HFF-Myc (cell line): ENCODE measurements at regions not wholly inside any gene's neighbourhood (a gene's known extent, or its start where the extent isn't known, plus 50 kb on each side); places are given as distances from the start of the nearest gene placed in this dataset.

Experiments used
- DNase-seq: peaks from one replicate; pipeline ENCODE4 v3.0.0-alpha.2; 2011; ENCODE audit warnings: low read depth; ENCODE audit errors: extremely low read depth
- H3K4me3 ChIP-seq: replicated peaks from 2 replicates; pipeline ENCODE4 v1.5.1; 2011; ENCODE audit warnings: low read depth, mild to moderate bottlenecking, control low read depth, low read length
- CTCF ChIP-seq: IDR thresholded peaks from 2 replicates; pipeline ENCODE4 v1.5.1; 2012; ENCODE audit warnings: mild to moderate bottlenecking, low read depth, low read length, control low read depth; ENCODE audit errors: missing control alignments

- TF ChIP-seq CTCF, result no peak
- H3K4me3 ChIP-seq, result no peak overlapping the region
- DNase-seq, result no peak
These were observed 350.5 kb downstream of the DHX35 start for GRCh38 chr20:39312676-39313075.

- H3K4me3 ChIP-seq, result no peak overlapping the region
- TF ChIP-seq CTCF, result no peak
- DNase-seq, result no peak
These were observed 349.8 kb downstream of the DHX35 start for GRCh38 chr20:39311851-39312506.

DNA sequence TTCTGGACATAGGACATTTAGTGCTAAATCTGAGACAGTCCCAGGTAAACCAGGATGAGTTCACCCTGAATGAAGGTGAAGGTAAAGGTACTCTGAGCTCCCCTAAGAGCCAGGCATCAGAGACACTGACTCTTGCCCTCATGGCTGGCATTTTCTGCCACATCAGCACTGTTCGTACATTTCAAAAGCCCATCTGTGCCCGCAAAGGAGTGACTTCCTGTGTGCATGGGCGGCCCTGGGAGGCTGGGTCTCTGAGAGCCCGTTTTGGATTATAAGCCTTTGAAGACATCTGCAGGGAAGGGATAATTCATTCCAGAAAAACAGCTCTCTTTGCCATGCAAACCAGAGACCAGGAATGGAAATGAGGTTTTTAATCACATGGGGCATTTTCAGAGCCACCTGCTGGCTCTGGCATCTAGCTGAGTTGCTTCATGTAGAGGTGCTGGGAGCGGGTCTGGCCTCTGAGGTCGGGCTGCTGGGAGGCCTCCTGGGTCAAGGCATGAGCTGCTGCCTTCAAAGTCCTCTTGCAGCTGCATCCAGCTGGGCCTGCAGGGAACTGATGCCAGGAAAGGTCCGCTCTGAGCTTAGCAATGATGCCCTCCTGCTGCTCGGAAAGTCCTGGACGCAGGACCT lies 348.3 kb downstream of the DHX35 start:
- DNase-seq, result no peak
- H3K4me3 ChIP-seq, result no peak overlapping the region
- TF ChIP-seq CTCF, result no peak

- DNase-seq, result no peak
- no peak for TF ChIP-seq CTCF
- no peak overlapping the region for H3K4me3 ChIP-seq
These were observed 347.3 kb downstream of the DHX35 start for GRCh38 chr20:39309458-39309857.

DNA sequence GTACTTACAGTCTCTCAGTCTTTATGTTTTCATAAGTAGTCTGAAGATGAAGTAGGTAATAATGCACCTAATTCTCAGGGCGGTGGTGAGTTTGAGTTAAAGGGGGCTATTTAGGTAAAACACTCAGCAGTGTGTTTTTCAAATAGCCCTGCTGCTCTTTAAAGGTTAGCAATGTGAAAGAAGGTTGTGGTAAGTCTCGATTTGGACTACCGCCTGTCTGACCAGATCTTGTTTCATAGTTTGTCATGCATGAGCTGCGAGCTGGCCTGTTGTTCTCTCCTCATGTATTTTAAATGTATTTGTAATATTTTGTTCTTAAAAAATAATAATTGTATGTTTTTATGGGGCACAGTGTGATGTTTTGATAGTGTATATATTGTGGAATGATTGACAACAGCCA lies 340.2 kb downstream of the DHX35 start:
- DNase-seq, result no peak
- H3K4me3 ChIP-seq, result no peak overlapping the region
- no peak for TF ChIP-seq CTCF

GRCh38 chr20:39299783-39300182 lies 337.6 kb downstream of the DHX35 start:
- no peak for TF ChIP-seq CTCF
- no peak for DNase-seq
- H3K4me3 ChIP-seq, result no peak overlapping the region
